HG02973 (cell line): ENCODE measurements at regions not wholly inside any gene's neighbourhood (a gene's known extent, or its start where the extent isn't known, plus 50 kb on each side); places are given as distances from the start of the nearest gene placed in this dataset.
"Not testable (repeated sequence)": the region's sequence is repeated elsewhere in the genome, so short reads cannot be mapped to it uniquely, and the experiment has no call there.

Experiments used
- ATAC-seq: cut with Tn5 transposase; IDR thresholded peaks from one replicate; pipeline ENCODE4 v1.9.1; 2021; ENCODE audit warnings: moderate library complexity; ENCODE audit not compliant: unreplicated experiment

- ATAC-seq = no peak
These were observed 129.9 kb downstream of the GLUL start for GRCh38 chr1:182261655-182262054.

GRCh38 chr1:182260516-182260915 lies 131.1 kb downstream of the GLUL start:
- no peak for ATAC-seq

- ATAC-seq = no peak
These were observed 131.6 kb downstream of the GLUL start for GRCh38 chr1:182259968-182260367.

GRCh38 chr1:182259229-182259872 lies 132.2 kb downstream of the GLUL start:
- ATAC-seq = no peak

- no peak for ATAC-seq
These were observed 134.1 kb downstream of the GLUL start for GRCh38 chr1:182257369-182258063.

- ATAC-seq = no peak
These were observed 134.7 kb downstream of the GLUL start for GRCh38 chr1:182256931-182257330.

GRCh38 chr1:182255494-182255893 lies 136.1 kb downstream of the GLUL start:
- no peak for ATAC-seq

- no peak for ATAC-seq
These were observed 138.2 kb downstream of the GLUL start for GRCh38 chr1:182253319-182253860.

GRCh38 chr1:182251561-182251960 lies 140.0 kb downstream of the GLUL start:
- no peak for ATAC-seq

GRCh38 chr1:182249201-182249676 lies 142.4 kb downstream of the GLUL start:
- ATAC-seq = peak; percentile 92

GRCh38 chr1:182248721-182249120 lies 142.9 kb downstream of the GLUL start:
- peak; percentile 43 for ATAC-seq

GRCh38 chr1:182247813-182248212 lies 143.8 kb downstream of the GLUL start:
- not testable (repeated sequence) for ATAC-seq

- ATAC-seq = no peak
These were observed 144.8 kb downstream of the GLUL start for GRCh38 chr1:182246783-182247182.

GRCh38 chr1:182245040-182245439 lies 146.6 kb downstream of the GLUL start:
- ATAC-seq = no peak

GRCh38 chr1:182244451-182244850 lies 147.1 kb downstream of the GLUL start:
- ATAC-seq = no peak

- no peak for ATAC-seq
These were observed 148.9 kb downstream of the GLUL start for GRCh38 chr1:182242641-182243040.

GRCh38 chr1:182240085-182240484 lies 151.5 kb downstream of the GLUL start:
- no peak for ATAC-seq

GRCh38 chr1:182238421-182238820 lies 153.2 kb downstream of the GLUL start:
- no peak for ATAC-seq

GRCh38 chr1:182237329-182237728 lies 154.3 kb downstream of the GLUL start:
- ATAC-seq = no peak

- ATAC-seq = no peak
These were observed 154.9 kb downstream of the GLUL start for GRCh38 chr1:182236651-182237077.

GRCh38 chr1:182235952-182236650 lies 155.5 kb downstream of the GLUL start:
- ATAC-seq = no peak

GRCh38 chr1:182235604-182235951 lies 156.0 kb downstream of the GLUL start:
- no peak for ATAC-seq
